ENCODE measurements at regions not wholly inside any gene's neighbourhood (a gene's known extent, or its start where the extent isn't known, plus 50 kb on each side); places are given as distances from the start of the nearest gene placed in this dataset.

DNA sequence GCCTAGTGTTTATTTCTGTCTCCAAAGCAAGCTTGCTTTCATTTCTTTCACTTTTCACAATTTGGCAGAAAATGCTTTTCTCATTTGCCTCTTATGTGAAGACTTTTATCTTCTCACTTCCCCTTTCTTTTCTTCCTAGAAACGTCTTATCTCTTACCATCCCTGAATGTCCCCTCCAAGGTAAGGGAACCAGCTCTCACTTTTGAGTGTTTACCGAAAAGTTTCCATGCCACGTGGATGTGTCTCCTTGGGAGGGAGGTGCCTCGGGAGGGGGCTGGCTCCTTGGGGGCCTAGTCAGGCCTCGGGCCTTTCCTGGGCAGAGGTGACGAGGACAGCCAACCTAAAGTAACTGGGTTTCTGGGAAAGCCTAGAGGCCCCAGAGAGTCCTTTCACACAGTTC lies 127.4 kb downstream of the CD24 start (continued):
- TF ChIP-seq, protein P1, sequence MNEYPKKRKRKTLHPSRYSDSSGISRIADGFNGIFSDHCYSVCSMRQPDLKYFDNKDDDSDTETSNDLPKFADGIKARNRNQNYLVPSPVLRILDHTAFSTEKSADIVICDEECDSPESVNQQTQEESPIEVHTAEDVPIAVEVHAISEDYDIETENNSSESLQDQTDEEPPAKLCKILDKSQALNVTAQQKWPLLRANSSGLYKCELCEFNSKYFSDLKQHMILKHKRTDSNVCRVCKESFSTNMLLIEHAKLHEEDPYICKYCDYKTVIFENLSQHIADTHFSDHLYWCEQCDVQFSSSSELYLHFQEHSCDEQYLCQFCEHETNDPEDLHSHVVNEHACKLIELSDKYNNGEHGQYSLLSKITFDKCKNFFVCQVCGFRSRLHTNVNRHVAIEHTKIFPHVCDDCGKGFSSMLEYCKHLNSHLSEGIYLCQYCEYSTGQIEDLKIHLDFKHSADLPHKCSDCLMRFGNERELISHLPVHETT (CRISPR knock-in tag; conservative IDR thresholded peaks at IDR 0.05 in 1 of 2, IDR thresholded peaks at IDR 0.05 in 1 of 2) = peak in 1 of 2 experiments; percentile 64; a peak in 1 of 4 replicates
- TF ChIP-seq ETS1 (conservative IDR thresholded peaks at IDR 0.05; ENCODE audit: control insufficient read depth, low read depth, low read length) = no peak
- TF ChIP-seq POLR2AphosphoS2 (IDR thresholded peaks at IDR 0.05; ENCODE audit: low read length) = no peak
- TF ChIP-seq BRD9 (IDR thresholded peaks at IDR 0.05; ENCODE audit: low read depth, partially characterized antibody) = peak; percentile 57
- TF ChIP-seq CHD2 (IDR thresholded peaks at IDR 0.05; ENCODE audit: low read depth, low read length) = no peak
- no peak for TF ChIP-seq ARID2 (IDR thresholded peaks at IDR 0.05)
- no peak for TF ChIP-seq MEIS2 (IDR thresholded peaks at IDR 0.05; ENCODE audit: partially characterized antibody)
- no peak for TF ChIP-seq HDAC8 (tag; IDR thresholded peaks at IDR 0.05)
- no peak for TF ChIP-seq POLR2A (conservative IDR thresholded peaks at IDR 0.05)
- no peak for TF ChIP-seq GABPB2 (CRISPR knock-in tag; conservative IDR thresholded peaks at IDR 0.05)
- peak; percentile 86; the same call in 1 of the 2 replicates for TF ChIP-seq GATAD2A (IDR thresholded peaks at IDR 0.05)
- TF ChIP-seq NFIC (IDR thresholded peaks at IDR 0.05) = no peak
- TF ChIP-seq NCOA4 (IDR thresholded peaks at IDR 0.05; ENCODE audit: partially characterized antibody) = no peak
- TF ChIP-seq DMBX1 (CRISPR knock-in tag; IDR thresholded peaks at IDR 0.05; ENCODE audit: borderline replicate concordance) = peak; percentile 13; the same call in 1 of the 2 replicates
- no peak for TF ChIP-seq ZNF24 (IDR thresholded peaks at IDR 0.05)
- TF ChIP-seq ZFP1 (CRISPR knock-in tag; IDR thresholded peaks at IDR 0.05) = no peak
- no peak for TF ChIP-seq KAT7 (CRISPR knock-in tag; IDR thresholded peaks at IDR 0.05; ENCODE audit: borderline replicate concordance)
- TF ChIP-seq AFF4 (CRISPR knock-in tag; IDR thresholded peaks at IDR 0.05) = no peak
- peak; percentile 31; the same call in 1 of the 2 replicates for TF ChIP-seq ZKSCAN1 (IDR thresholded peaks at IDR 0.05; ENCODE audit: low read depth, low read length)
- TF ChIP-seq E2F6 (IDR thresholded peaks at IDR 0.05; ENCODE audit: borderline replicate concordance in 1 of 2, extremely low read depth in 1 of 2, insufficient read depth in 1 of 2, insufficient read length in 1 of 2, low read depth in 1 of 2, low read length in 1 of 2, poor library complexity in 1 of 2, severe bottlenecking in 1 of 2) = peak; percentile 66 to 84
- no peak for TF ChIP-seq NCOA2 (IDR thresholded peaks at IDR 0.05; ENCODE audit: partially characterized antibody in 2 of 2)
- TF ChIP-seq SIRT6 (IDR thresholded peaks at IDR 0.05; ENCODE audit: low read depth, low read length) = no peak
- no peak for TF ChIP-seq NFATC3 (IDR thresholded peaks at IDR 0.05)
- TF ChIP-seq RNF2 (IDR thresholded peaks at IDR 0.05) = 0 out of 2 replicates have a peak, but pooled peaks have one; percentile 25
- no peak for TF ChIP-seq TRIM28 (IDR thresholded peaks at IDR 0.05)

Data from K562 (cell line).